ENCODE measurements at regions not wholly inside any gene's neighbourhood (a gene's known extent, or its start where the extent isn't known, plus 50 kb on each side); places are given as distances from the start of the nearest gene placed in this dataset.

DNA sequence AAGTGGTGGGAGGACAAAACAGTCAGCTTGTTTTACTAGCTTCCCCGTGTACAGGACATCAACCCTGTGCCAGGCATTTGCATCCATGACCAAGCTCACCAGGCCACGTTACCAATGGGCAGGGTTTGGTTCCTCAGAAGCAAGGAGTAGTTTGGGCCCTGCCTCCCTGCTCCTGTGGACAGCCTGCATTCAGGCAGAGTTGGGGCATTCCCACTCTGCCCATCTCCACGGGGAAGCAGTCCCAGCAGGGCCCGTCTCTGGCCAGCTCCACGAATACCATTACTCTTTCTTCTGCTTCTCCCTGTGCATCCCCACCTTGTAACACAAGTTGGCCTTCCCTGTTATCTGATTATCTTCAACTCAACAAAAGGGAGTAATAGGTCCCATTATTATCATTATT, 54.0 kb upstream of the RIOK3 start:
- peak overlapping the region in 1 of 7 donors; percentile 72 for H3K27ac Mint-ChIP-seq
- H3K27me3 ChIP-seq (ENCODE audit: insufficient read depth, low read length): no peaks in the 10 kb centered on the region
- POLR2A ChIA-PET (ENCODE audit: partially characterized antibody): no interaction called here
- intact Hi-C loops (cut with micrococcal nuclease): no loop called here
- H3K4me1 Mint-ChIP-seq: peaks cover 0 to 6% (median 1%) of the 10 kb centered on the region in 4 donors
- no peaks in the 10 kb centered on the region for H3K36me3 ChIP-seq (ENCODE audit: insufficient read depth, low read length)
- CTCF ChIA-PET (ENCODE audit: partially characterized antibody): interaction anchor here (2.2 to 2.3 kb wide), 2 partner anchors 14 to 268 kb away, joined by 6 to 10 read pairs; no protein-coding TSS in a partner anchor
- no peak for DNase-seq
- peaks cover 2 to 21% of the 10 kb centered on the region in 2 donors for H3K36me3 Mint-ChIP-seq
- H3K9me3 ChIP-seq (ENCODE audit: control insufficient read depth in 1 of 2, low read length in 2 of 2): no peaks in the 10 kb centered on the region
- no peak overlapping the region for H3K27ac ChIP-seq (ENCODE audit: low read depth, low read length)
- no peak overlapping the region for H3K4me3 ChIP-seq (ENCODE audit: low read length in 2 of 2)
- no peaks in the 10 kb centered on the region for H3K27me3 Mint-ChIP-seq
- peaks cover 0 to 2% (median 0%) of the 10 kb centered on the region in 8 donors for H3K9me3 Mint-ChIP-seq
- H3K4me1 ChIP-seq (ENCODE audit: insufficient read depth, low read length): no peaks in the 10 kb centered on the region
- no peak overlapping the region for H3K4me3 Mint-ChIP-seq

DNA sequence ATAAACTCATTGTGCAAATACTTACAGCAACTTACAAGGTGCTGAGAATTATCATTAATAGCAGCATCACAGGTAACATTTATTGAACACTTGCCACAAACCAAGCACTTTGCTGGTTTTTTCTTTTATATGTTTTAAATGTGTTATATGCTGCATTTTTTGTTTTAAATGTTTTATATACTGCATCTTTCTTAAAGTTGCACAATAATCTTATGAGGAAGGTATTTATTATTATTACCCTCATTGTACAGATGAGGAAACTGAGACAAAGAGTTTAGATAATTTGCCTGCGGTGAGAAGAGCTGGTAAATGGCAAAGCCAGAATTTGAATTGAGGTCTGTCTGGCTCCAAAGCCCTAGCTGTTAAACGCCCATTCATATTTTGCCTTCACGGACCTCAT, 52.2 kb upstream of the RIOK3 start:
- intact Hi-C loops (cut with micrococcal nuclease): no loop called here
- no peak for DNase-seq
- ChIA-PET POLR2A (ENCODE audit: partially characterized antibody) (no interaction called here), CTCF (ENCODE audit: partially characterized antibody) (interaction anchor here (1.0 kb wide), 1 partner anchor 21 kb away, joined by 3 read pairs; no protein-coding TSS in a partner anchor)
- Histone ChIP-seq H3K36me3 (ENCODE audit: insufficient read depth, low read length) (no peaks in the 10 kb centered on the region), H3K27me3 (ENCODE audit: insufficient read depth, low read length) (no peaks in the 10 kb centered on the region), H3K4me1 (ENCODE audit: insufficient read depth, low read length) (no peaks in the 10 kb centered on the region), H3K27ac (ENCODE audit: low read depth, low read length) (no peak overlapping the region), H3K9me3 (ENCODE audit: control insufficient read depth in 1 of 2, low read length in 2 of 2) (no peaks in the 10 kb centered on the region), H3K4me3 (ENCODE audit: low read length in 2 of 2) (no peak overlapping the region)
- Mint-ChIP-seq H3K27me3 (no peaks in the 10 kb centered on the region), H3K36me3 (peaks cover 2 to 12% of the 10 kb centered on the region in 2 donors), H3K9me3 (peaks cover 0 to 2% (median 0%) of the 10 kb centered on the region in 8 donors), H3K27ac (no peak overlapping the region), H3K4me1 (peaks cover 0 to 6% (median 1%) of the 10 kb centered on the region in 4 donors), H3K4me3 (no peak overlapping the region)

DNA sequence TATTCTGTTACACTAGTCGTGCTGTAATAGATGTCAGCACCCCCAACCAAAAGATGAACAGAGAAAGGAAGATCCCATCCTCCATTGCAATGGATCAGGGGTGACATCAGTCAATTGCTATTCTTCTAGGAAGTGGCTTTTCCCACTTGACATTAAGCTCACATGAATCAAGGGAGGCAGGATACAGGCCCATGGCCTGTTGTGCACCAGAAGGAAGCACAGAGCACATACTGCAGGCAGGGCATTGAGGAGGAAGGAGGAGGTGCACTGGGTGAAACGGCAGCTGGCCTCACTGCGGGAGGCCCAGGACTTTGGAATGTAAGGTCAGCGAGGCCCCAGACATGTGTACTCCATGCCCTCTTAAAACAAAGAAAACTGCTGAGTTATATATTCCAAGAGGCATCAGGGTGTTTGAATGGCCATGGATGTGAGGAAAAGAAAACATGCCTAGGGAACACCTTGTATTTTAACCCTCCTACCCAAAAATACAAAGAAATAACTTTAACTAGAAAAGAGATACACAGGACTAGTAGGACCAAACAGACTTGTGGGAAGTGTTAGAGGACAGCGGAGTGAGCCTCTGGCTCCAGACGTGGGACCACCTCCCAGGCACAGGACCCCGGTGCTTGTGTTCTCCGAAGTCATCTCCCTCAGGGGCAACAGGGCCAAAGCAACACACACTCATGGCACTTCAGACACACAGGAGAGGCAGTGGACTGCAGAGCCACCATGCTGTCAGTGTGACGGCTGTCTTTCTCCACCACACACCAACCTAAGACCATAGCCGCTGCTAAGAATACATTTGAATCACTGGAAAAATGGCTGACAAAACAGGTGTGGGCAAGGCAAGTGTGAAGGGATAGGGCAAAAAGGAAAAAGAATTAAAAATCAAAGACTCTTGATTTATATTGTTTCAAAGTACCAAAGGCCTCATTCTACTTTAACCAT, 51.4 kb upstream of the RIOK3 start:
- POLR2A ChIA-PET (ENCODE audit: partially characterized antibody): no interaction called here

More for the DNA sequence above, 51.4 kb upstream of the RIOK3 start:
- Mint-ChIP-seq H3K4me1 (peaks cover 0 to 6% (median 1%) of the 10 kb centered on the region in 4 donors), H3K4me3 (no peak overlapping the region), H3K27me3 (no peaks in the 10 kb centered on the region), H3K27ac (no peak overlapping the region), H3K36me3 (peaks cover 2 to 9% of the 10 kb centered on the region in 2 donors), H3K9me3 (peaks cover 0 to 2% (median 0%) of the 10 kb centered on the region in 8 donors)
- no peak for DNase-seq
- H3K36me3 ChIP-seq (ENCODE audit: insufficient read depth, low read length): no peaks in the 10 kb centered on the region
- CTCF ChIA-PET (ENCODE audit: partially characterized antibody): interaction anchor here (1.0 to 1.5 kb wide), 2 partner anchors 10 to 22 kb away, joined by 3 to 10 read pairs; no protein-coding TSS in a partner anchor
- no peaks in the 10 kb centered on the region for H3K4me1 ChIP-seq (ENCODE audit: insufficient read depth, low read length)
- H3K9me3 ChIP-seq (ENCODE audit: control insufficient read depth in 1 of 2, low read length in 2 of 2): no peaks in the 10 kb centered on the region
- H3K27ac ChIP-seq (ENCODE audit: low read depth, low read length): no peak overlapping the region
- intact Hi-C loops (cut with micrococcal nuclease): no loop called here
- H3K4me3 ChIP-seq (ENCODE audit: low read length in 2 of 2): no peak overlapping the region
- H3K27me3 ChIP-seq (ENCODE audit: insufficient read depth, low read length): no peaks in the 10 kb centered on the region
